ENCODE measurements at regions not wholly inside any gene's neighbourhood (a gene's known extent, or its start where the extent isn't known, plus 50 kb on each side); places are given as distances from the start of the nearest gene placed in this dataset.

DNA sequence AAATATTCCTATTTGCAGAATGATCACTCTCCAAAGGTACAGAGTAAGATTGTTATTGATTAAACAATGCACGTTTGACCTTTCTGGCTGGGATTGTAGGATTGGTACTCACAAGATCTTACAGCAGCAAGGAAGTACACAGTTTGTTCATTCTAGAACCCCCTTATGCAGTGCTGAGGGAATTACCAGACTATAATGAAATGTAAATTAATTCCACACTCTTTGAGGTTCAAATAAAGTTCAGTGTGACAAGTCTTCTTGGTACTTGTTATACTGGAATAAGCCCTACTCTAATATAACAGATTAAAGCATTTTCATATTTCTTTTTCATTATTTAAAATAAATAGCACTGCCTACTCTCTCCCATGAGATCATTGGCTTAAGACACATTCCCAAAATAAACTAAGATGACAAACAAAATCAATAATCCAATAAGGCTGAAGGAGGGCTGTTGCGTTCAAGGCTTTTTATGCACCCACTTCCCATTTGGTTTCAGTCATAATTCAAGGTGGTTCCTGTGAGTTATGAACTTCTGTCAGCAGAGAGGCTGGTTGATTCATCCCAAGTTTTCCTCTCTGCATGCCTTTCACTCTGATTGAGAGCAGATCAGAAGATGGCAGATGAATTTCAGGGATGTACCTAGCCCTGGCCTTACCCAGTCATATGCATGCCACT lies 881.5 kb downstream of the C6orf118 start:
- DNase-seq = no peak

DNA sequence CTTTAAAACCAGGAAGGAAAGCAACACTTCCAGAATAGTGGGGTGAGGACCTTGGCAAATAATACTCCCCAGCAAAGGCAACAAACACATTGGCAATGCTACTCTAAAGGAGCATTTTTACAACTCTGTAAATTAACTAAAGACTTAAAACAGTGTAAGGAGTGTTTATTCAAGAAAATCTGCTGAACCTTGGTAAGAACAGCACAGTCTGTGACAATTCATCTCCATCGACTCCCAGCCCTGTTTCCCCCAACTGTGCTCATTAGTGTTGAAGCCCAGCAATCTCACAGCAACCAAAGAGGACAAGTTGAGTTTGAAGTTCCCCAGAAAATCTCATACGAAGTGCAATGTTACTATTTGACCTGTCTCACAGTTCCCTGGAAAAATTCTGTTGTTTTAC lies 884.9 kb downstream of the C6orf118 start:
- no peak for DNase-seq

DNA sequence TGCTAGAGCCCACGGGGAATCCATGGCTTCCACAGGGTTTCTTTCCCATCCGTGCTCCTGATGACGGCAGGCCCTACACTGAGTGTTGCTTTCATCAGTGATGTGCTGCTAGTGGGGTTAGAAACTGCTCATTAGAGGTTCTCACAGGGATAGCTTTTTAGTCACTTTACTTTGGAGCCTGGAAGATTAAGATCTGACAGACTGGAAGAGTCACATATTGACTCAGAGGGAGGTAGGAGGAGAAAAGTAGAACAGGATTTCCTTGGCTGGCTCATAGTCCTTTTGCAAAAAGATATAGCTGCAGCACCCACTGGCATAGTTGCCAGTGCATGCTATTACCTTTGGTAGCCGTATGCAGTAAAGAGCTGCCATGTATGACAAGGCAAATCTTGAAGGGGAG lies 890.3 kb downstream of the C6orf118 start:
- no peak for DNase-seq

DNA sequence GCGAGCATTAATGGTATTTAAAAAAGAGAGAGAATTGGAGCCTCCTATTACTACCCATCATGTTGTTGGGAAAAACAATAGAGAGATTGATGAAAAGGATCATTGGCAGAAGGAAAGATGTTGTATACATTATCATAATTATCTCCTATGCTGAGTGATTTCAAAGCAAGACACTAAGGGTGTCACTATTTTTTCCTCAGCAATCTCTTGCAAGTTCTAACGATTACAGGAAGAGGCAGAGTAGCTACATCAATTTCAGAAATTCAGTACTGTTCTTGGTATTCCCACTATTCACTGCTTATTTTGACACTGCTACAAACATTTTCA lies 891.2 kb downstream of the C6orf118 start:
- no peak for DNase-seq

DNA sequence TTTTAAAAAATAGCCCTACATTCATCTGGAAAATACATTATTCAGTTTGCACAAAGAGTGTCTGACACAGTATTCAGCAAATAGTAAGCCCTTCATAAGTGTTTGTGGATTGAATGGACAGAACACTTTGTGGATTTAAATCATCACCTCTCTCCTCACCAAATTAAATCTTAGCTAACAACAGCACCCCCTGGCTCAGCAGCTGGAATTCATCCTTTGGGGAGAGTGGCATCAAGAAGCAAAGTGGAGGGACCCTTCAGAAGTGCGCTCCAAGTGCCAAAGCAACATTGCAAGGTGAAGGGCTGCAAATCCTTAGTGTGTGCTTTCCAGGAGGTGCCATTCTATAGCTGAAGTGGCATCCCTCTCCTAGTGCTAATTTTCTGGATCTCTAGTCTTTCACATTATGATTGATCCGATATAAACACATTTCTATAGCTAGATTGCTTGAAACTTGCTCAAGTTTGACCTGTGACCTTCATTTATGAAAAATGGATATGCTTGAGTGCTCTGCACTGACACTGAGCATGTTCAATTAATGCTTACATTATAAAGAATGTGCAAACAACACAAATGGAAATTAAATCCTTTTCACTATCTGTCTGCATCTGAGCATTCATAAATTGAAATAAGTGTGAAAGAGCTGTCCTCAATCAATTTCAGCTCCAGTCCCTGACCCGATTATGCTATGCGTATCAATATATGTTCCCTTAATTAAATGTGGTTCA lies 891.7 kb downstream of the C6orf118 start:
- DNase-seq = no peak

DNA sequence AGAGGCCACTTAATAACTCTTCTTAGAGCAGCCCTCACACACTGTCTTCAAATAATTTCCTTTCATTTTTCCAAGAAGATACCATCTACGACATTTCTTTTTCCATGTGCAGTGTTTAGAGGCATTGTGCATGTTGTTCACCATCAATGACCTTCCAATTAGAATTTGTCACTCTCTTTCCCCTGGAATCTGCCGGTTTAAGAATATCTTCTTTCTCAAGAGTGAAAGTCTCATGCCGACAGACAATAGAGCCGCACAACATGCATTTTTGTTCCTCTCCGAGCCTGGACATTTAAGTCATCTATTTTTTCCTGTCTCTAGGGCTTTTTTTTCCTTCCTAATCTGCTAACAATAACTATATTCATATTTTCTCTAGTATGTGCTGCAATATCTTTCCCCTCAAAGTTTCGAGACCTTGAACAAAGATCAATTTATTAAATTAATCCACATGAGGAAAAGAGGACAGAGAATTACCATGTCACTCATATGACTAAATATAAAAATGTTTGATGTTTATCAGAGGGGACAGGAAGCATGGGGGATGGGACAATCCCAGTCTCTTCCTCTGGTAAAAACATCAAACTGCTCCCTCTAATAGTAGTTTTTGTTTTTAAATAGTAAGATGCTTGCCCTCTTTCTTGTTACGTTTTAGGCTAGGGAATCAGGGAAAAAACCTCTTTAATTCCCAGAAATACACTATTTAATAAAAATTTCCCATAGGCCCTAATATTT lies 893.4 kb downstream of the C6orf118 start:
- DNase-seq = no peak

DNA sequence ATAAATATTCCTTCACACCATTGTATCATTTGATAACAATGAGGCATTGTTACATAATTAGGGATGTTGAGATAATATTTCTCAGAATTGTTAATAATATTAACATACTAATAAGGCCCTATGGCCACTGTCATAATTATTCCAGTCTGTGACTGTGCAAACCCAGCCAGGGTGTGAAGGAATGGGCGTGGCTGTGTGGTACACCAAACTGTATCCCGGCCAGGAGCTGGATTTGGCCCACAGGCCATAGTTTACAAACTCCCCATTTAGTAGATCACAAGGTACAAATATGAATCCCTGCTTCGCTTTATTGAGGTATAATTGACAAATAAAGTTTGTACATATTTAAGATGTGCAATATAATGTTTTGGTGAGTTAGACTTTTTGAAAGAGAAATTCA lies 894.7 kb downstream of the C6orf118 start:
- no peak for DNase-seq

DNA sequence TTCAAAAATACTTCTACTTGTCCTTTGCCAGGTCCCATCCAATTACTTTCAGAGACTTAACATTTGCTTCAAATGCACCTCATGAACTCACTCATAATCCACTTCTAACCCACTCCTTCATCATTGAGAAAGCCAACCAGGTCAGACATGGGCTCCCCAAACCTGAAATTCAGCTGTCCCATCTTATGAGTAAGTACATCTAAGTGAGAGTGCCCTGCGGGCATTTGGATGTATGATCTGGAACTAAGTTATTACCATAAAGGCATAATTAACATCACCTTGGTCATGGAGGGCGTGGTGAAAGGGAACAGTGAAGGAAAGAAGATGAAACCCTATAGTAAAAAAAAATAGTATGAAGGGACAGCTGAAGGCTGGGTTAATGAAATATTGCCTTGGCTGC lies 896.8 kb downstream of the C6orf118 start:
- no peak for DNase-seq

DNA sequence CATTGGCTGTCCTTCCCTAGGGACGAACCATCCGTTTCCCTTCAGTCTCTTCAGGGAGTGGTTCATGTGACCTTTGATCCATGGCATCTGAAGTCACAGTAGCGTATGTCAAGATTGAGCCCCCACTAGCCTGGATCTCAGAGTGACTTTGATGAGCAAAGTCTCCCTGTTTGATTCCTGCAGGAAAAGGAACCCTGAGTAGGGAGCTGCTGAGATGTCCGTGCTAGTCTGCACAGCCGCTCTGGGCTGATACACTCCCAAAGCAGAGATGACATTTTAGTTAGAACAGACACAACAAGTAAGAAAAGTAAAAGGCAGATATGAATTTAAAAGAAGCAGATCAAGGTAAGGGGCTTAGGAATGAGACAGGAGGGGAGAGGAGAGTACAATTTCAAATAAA lies 899.4 kb downstream of the C6orf118 start:
- no peak for DNase-seq

DNA sequence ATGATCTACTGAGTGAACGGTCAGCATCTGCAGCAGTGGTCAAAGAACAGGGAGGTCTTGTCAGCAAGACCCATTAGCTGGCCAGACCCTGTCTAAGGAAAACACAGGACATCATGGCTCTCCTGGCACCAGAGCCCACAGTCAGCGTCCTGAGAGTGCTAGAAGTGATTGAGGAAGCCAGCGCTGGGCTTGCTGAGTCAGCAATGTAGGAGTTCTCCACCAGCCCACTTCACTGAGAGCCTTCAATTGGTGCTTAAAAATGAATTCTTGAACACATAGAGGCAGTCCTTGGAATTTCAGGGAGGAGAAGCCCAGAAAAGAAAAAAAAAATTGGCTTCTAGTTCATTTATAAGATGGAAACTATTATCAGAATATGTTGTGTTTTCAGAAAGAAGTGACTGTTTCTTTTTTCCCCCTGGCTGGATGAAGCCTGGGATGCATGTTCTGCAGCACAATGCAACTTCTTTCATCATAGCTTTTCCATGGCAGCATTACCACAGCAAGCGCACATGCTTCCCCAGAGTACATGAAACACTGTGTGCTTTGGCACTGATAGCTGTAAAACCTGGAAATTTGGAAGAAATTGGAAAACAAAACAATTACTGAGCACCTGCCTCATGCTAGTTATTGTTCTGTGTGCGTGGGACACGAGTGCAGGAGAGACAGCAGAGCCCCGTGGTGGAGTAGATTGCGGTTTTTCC lies 899.9 kb downstream of the C6orf118 start:
- DNase-seq = no peak

DNA sequence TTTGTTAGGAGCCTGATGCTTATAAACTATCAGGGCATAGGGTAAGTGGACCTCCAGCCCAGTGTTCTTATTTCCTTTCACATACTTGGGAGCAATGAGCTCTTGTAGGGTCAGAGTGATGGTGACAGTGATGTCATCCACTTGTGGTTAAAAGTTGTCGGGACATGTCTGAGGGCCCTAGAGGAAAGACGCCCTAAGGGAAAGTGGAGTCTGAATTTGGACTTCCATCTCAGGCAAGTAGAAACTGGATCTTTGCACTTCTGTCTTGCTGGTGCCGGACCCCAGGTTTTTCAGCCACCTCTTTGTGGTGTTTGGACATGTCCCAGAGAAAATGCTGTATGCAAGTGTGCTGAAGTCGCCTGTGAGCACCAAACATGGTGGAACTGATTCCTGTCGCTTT lies 900.5 kb downstream of the C6orf118 start:
- no peak for DNase-seq

DNA sequence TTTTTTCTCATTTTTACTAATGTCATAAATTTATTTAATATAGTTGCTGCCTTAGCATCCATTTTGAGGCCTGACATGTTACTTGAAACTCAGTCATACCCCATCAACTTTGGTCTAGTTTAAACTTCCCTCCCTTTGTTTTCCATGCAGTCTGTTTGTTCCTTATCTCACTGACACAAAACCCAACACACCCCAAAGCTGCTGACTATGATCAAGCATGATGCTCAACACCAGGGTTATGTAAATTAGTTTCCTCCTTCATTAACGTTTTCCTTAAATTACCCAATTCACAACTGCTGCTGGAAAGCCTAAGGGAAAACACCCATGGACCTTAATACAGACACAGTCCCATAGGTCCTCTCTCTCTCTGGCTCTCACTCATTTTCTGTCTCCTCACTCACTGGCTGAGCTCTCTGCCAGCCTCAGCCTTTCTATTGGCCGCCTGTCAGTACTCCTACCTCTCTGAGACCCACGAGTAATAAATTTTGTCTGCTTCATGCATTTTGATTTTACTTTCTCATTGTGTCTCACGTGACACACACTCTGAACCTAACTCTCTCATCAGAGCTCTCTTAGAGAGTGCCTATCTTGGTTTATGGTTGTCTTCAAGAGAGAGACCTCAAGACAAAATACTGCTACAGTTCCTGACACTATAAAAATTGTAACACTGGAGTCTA lies 904.5 kb downstream of the C6orf118 start:
- no peak for DNase-seq

DNA sequence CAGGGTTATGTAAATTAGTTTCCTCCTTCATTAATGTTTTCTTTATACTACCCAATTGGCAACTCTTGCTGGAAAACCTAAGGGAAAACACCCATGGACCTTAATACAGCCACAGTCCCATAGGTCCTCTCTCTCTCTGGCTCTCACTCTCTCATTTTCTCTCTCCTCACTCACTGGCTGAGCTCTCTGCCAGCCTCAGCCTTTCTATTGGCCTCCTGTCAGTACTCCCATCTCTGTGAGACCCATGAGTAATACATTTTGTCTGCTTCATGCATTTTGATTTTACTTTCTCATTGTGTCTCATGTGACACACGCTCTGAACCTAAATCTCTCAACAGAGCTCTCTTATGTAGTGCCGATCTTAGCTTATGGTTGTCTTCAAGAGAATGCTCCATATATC lies 907.5 kb downstream of the C6orf118 start:
- no peak for DNase-seq

DNA sequence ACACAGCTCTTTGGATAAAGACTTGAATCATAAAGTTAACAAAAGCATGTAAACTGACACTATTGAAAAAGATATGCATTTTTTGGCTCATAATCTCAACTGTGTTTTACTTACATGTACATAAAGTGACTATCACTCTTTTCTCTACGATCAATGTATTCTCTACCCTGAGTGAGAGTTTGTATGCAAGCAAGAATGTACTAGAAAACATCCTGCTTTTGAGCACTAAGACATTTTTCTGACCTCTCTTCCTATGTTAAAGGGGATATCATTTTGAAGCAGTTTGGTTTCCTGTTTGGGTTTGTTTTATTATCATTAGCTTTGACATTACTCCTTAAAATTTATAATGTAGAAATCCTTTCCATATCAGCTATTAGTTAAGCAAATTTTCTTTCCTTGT lies 910.8 kb downstream of the C6orf118 start:
- DNase-seq = no peak

DNA sequence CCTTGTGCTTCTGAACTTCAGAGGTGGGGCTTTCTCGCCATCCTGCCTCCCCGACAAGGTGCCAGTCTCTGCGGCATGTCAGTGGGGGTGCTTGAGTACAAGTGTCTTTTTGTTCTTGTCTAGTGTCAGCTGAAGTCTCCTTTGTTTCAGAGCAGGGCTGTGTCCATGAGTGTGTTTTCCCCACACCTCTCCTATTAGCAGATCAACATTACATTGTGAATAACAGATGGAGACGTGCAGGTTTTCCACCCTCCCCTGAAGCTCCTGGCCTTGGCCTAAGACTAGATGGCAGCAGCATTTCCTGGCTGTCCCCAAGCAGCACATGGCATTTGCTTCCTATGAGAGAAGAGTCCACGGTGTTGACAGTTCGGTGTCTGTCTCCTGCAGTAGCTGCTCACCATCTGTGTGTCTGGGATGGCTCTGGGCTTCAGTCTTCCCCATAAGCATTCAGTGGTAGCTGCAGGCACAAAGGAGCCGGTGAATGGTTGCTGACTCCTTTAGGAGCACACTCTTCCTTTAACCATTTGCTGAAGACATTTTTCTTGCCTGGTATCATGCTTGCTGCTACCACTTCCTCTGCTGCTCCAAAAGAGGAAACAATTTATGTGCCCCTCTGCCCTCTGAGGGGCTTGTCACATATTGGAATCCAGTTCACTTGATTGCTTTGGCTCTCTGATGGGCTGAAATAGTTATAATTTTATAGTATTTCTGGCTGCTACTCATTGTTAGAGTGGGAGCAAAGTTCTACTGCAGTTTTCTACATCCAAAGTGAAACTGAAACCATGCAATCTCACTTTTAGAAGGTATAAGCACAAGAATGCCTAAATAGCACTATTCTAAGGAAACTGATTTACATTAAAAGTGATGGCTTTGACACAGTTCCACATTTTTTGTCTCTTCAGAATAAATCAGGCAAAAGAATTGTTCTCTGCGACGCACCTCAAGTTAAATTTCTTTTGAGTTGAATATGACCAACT lies 913.0 kb downstream of the C6orf118 start:
- DNase-seq = no peak

DNA sequence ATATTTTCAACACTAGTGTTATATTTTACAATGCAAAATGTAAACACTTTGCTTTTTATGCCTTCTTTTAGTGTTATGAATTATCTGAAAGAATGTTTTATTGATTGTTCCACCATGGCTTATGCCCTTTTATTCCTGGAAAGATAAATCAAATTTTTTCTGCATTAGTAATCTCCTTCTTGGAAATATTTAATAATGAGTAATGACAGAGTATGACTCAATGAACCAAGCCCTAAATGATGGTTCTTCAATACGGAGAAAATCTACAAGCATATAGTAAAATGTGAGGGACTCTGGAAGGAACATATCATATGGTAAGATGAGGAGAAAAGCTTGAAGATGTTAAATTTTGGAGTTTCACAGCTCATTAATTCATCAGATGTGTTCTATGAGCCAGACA lies 929.6 kb downstream of the C6orf118 start:
- no peak for DNase-seq

DNA sequence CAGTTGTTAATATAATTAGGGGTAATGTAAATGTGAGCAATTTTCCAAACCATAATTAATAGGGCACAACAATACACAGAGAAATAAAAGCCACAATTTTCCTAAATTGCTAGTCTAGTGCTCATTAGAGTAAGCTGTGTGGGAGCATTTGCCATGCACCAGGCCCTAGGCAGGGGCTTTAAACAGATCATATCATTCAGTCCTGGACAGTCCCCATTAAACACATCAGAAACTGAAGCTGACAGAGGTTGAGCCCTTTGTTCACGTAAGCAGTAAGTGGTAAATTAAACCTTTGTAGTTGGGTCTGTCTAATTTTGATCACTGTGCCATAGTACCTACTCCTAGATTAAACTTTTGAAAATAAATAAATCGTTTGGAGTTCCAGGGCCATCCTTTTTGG lies 931.1 kb downstream of the C6orf118 start:
- DNase-seq = no peak

DNA sequence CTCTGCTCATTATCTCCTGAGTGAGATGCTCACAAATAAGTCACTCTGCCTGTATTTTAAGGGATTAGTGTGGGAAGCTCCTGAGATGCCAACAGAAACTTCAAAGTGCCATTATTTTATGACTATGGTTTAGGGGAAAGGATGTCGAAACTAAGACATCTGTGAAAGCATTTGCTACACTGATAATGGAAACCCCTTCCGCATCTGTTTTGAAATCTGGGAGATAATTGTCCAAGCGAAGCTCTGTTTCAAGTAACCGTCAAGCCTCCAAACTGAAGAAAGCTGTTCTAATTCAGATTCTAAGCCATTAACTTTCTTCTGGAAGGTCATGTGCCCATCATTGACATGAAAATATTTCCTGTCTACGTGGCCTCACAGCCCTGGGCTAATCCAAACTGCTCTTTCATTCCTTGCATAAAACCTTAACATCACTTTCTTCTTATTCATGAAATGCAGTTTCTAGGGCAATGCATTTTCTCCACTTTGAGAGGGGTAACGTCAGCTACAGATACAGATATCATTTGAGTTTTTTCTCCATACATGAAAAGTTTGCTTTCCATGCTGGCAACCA lies 932.0 kb downstream of the C6orf118 start:
- DNase-seq = no peak

DNA sequence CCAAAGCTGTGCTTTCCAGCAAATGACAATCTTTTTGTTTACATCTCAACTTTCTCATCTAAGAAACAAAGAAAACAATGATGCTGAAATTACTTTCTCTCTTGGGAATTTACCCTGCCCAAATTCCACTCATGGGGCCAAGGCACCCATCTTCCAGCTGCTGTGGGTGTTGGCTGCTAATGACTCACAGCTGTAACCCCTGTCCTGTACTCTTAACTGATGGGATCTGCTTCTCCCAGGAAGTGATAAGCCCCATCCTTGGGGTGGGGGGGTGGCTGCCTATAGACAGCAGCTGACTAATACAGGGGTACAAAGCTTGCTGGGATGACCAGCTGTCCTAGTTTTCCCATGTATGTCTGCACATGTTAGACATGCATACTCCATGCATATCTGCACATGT lies 938.6 kb downstream of the C6orf118 start:
- no peak for DNase-seq

DNA sequence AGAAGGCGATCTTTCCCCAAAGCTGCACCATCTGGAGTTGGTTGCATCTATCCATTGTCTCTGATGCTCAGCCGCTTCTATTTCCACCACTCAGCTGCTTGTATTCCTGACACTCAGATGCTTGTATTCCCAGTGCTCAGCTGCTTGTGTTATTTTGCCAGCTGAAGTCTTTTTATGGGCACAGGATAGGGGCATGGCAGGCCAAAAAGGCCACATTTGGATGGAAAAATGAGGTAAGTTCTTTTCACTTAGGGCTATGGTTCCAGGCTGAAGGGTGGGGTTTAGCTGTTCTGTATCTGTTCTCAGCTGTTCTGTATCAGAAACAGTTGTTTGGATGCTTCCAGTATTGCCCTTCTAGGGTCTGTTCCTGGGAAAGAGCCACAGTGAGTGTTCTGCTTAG lies 944.9 kb downstream of the QKI start:
- DNase-seq = no peak

DNA sequence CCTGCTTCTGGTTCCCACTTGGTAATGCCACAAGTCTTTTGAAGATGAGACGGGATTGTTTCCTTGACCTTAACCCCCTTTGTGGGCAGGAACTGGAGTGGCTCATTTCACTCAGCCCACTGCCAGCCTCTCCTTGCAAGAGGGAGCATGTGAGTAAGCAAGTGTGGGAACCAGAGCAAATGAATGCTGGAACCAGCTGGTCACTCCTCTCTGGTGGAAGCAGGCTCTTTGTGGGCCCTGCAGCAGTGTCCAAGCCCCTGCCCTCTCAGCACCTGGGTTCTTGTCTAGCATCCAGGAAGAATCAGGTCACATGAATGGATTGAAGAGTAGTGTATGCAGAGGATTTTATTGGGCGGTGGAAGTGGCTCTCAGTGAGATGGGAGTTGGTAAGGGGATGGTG lies 944.5 kb downstream of the QKI start:
- no peak for DNase-seq

DNA sequence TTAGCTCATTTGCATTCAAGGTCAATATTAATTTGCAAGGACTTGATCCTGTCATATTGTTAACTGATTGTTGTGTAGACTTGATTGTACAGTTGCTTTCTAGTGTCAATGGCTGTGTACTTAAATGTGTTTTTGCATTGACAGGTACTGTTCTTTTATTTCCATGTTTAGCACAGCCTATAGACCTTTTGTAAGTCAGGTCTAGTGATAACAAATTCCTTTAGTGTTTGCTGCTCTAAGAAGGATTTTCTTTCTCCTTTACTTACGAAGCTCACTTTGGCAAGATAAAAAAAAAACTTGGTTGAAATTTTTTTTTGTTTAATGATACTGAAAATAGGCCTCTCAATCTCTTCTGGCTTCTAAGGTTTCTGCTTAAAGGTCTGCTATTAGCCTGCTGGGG lies 942.3 kb downstream of the QKI start:
- no peak for DNase-seq
